ENCODE measurements at regions not wholly inside any gene's neighbourhood (a gene's known extent, or its start where the extent isn't known, plus 50 kb on each side); places are given as distances from the start of the nearest gene placed in this dataset. TPM values are rescaled to one million over a fixed set of nuclear protein-coding genes. Genes with fewer than 3 reads are reported as not detected.

Small RNA genes lying in the stretch of these regions (small RNA-seq; reads per million reads assigned to genes)
- gene MTND5P40 (ENCODE audit: low replicate concordance) (not detected), gene RF01182 (ENCODE audit: low replicate concordance) (not detected), gene RN7SKP139 (ENCODE audit: low replicate concordance) (not detected), gene RNU6-1014P (ENCODE audit: low replicate concordance) (not detected)

Measured in spinal cord (tissue), 1 donor.